ENCODE measurements at regions not wholly inside any gene's neighbourhood (a gene's known extent, or its start where the extent isn't known, plus 50 kb on each side); places are given as distances from the start of the nearest gene placed in this dataset.

DNA sequence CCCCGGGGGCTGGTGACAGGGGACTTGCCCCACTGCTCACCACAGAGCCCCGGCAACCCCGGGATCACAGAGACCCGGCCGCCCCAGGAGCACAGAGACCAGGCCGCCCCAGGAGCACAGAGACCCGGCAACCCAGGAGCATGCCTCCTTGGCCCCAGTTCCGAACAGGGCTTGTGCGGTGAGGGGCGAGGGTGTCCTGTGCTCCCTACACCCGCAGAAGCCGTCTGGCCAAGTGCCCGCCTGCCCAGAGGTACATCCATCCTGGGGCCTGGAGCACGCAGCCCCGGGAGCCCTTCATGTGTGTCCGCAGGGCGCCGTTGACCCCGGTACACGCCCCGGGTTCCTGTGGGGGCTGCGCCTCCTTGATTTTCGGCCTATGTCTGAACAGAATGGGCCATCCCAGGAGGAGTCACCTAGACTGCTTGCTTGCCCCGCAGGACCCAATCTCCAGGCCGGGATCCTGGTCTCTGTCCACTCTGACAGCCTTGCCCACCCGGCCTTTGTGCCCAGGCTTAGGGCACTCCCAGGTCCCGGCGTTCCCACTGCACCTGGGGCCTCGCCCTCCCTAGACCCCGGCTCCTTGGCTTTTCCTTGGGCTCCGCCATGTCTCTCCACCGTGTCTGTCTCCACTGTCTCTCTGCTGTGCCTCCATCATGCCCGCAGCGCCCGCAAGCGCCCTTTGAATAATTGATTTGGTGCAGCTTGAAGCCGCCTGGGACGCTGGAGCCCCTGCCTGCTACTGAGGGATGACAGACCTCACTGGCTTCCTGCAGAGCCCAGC is 219.8 kb downstream of the ERMARD start (continued):
- TF ChIP-seq, protein P1, sequence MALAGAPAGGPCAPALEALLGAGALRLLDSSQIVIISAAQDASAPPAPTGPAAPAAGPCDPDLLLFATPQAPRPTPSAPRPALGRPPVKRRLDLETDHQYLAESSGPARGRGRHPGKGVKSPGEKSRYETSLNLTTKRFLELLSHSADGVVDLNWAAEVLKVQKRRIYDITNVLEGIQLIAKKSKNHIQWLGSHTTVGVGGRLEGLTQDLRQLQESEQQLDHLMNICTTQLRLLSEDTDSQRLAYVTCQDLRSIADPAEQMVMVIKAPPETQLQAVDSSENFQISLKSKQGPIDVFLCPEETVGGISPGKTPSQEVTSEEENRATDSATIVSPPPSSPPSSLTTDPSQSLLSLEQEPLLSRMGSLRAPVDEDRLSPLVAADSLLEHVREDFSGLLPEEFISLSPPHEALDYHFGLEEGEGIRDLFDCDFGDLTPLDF (CRISPR knock-in tag; IDR thresholded peaks at IDR 0.05), result no peak
- TF ChIP-seq, protein P2, sequence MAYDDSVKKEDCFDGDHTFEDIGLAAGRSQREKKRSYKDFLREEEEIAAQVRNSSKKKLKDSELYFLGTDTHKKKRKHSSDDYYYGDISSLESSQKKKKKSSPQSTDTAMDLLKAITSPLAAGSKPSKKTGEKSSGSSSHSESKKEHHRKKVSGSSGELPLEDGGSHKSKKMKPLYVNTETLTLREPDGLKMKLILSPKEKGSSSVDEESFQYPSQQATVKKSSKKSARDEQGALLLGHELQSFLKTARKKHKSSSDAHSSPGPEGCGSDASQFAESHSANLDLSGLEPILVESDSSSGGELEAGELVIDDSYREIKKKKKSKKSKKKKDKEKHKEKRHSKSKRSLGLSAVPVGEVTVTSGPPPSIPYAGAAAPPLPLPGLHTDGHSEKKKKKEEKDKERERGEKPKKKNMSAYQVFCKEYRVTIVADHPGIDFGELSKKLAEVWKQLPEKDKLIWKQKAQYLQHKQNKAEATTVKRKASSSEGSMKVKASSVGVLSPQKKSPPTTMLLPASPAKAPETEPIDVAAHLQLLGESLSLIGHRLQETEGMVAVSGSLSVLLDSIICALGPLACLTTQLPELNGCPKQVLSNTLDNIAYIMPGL (CRISPR knock-in tag; IDR thresholded peaks at IDR 0.05), result no peak
- TF ChIP-seq, protein P3, sequence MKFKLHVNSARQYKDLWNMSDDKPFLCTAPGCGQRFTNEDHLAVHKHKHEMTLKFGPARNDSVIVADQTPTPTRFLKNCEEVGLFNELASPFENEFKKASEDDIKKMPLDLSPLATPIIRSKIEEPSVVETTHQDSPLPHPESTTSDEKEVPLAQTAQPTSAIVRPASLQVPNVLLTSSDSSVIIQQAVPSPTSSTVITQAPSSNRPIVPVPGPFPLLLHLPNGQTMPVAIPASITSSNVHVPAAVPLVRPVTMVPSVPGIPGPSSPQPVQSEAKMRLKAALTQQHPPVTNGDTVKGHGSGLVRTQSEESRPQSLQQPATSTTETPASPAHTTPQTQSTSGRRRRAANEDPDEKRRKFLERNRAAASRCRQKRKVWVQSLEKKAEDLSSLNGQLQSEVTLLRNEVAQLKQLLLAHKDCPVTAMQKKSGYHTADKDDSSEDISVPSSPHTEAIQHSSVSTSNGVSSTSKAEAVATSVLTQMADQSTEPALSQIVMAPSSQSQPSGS (CRISPR knock-in tag; IDR thresholded peaks at IDR 0.05; ENCODE audit: borderline replicate concordance, low read depth), result no peak
- TF ChIP-seq ZNF317 (CRISPR knock-in tag; IDR thresholded peaks at IDR 0.05; ENCODE audit: borderline replicate concordance, low read depth) (no peak), NFE2L1 (CRISPR knock-in tag; IDR thresholded peaks at IDR 0.05) (no peak), SOX15 (CRISPR knock-in tag; IDR thresholded peaks at IDR 0.05) (no peak)
- TF ChIP-seq, protein P4, sequence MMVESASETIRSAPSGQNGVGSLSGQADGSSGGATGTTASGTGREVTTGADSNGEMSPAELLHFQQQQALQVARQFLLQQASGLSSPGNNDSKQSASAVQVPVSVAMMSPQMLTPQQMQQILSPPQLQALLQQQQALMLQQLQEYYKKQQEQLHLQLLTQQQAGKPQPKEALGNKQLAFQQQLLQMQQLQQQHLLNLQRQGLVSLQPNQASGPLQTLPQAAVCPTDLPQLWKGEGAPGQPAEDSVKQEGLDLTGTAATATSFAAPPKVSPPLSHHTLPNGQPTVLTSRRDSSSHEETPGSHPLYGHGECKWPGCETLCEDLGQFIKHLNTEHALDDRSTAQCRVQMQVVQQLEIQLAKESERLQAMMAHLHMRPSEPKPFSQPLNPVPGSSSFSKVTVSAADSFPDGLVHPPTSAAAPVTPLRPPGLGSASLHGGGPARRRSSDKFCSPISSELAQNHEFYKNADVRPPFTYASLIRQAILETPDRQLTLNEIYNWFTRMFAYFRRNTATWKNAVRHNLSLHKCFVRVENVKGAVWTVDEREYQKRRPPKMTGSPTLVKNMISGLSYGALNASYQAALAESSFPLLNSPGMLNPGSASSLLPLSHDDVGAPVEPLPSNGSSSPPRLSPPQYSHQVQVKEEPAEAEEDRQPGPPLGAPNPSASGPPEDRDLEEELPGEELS (CRISPR knock-in tag; IDR thresholded peaks at IDR 0.05), result no peak
- TF ChIP-seq, protein P5, sequence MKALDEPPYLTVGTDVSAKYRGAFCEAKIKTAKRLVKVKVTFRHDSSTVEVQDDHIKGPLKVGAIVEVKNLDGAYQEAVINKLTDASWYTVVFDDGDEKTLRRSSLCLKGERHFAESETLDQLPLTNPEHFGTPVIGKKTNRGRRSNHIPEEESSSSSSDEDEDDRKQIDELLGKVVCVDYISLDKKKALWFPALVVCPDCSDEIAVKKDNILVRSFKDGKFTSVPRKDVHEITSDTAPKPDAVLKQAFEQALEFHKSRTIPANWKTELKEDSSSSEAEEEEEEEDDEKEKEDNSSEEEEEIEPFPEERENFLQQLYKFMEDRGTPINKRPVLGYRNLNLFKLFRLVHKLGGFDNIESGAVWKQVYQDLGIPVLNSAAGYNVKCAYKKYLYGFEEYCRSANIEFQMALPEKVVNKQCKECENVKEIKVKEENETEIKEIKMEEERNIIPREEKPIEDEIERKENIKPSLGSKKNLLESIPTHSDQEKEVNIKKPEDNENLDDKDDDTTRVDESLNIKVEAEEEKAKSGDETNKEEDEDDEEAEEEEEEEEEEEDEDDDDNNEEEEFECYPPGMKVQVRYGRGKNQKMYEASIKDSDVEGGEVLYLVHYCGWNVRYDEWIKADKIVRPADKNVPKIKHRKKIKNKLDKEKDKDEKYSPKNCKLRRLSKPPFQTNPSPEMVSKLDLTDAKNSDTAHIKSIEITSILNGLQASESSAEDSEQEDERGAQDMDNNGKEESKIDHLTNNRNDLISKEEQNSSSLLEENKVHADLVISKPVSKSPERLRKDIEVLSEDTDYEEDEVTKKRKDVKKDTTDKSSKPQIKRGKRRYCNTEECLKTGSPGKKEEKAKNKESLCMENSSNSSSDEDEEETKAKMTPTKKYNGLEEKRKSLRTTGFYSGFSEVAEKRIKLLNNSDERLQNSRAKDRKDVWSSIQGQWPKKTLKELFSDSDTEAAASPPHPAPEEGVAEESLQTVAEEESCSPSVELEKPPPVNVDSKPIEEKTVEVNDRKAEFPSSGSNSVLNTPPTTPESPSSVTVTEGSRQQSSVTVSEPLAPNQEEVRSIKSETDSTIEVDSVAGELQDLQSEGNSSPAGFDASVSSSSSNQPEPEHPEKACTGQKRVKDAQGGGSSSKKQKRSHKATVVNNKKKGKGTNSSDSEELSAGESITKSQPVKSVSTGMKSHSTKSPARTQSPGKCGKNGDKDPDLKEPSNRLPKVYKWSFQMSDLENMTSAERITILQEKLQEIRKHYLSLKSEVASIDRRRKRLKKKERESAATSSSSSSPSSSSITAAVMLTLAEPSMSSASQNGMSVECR (CRISPR knock-in tag; IDR thresholded peaks at IDR 0.05; ENCODE audit: borderline replicate concordance), result no peak

DNA sequence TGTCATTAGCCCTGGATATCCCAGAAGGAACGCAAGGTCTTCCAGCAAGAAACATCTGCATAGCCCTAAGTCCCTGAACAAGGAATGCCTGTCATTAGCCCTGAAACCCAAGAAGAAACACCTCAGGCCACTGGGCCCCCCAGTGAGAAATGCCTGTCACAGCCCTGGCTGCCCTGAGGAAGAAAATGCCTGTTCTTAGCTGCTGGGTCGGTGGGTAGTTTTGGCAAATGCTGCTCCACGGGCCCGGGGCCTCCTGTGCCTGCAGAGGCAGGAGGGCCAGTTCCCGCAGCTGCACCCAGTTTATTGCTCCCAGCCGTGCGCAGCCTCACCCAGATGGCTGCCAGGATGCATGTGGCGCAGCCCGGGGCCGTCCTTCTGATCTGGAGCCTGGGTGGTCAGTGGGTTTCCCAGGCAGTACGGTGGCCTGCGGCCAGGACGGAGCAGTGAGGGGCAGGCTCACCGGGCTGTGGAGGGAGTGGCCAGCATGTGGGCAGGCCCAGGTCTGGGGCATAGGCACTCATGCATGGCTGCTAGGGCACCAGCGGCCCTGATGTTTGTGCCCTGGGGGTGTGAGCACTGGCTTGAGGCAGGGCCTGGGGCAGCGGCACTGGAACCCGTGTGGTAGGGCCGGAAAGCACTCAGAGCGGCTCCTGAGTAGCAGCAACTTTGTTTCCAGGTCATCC is 219.0 kb downstream of the ERMARD start:
- POLR2A ChIA-PET, result no interaction called here
- CTCF ChIA-PET, result no interaction called here
- H3K36me3 Mint-ChIP-seq, result peaks cover 12% of the 10 kb centered on the region
- H3K27ac Mint-ChIP-seq, result no peak overlapping the region
- H3K4me1 Mint-ChIP-seq, result 0 out of 2 replicates have a peak, but pooled peaks cover 3% of the 10 kb centered on the region
- no peak for DNase-seq (ENCODE audit: low spot score)
- no peak for ATAC-seq
- no peak overlapping the region for H3K4me3 Mint-ChIP-seq
- TF ChIP-seq IRF2 (CRISPR knock-in tag; IDR thresholded peaks at IDR 0.05; ENCODE audit: borderline replicate concordance, low read depth) (no peak), ZNF138 (CRISPR knock-in tag; conservative IDR thresholded peaks at IDR 0.05) (no peak)
- TF ChIP-seq, protein P6, sequence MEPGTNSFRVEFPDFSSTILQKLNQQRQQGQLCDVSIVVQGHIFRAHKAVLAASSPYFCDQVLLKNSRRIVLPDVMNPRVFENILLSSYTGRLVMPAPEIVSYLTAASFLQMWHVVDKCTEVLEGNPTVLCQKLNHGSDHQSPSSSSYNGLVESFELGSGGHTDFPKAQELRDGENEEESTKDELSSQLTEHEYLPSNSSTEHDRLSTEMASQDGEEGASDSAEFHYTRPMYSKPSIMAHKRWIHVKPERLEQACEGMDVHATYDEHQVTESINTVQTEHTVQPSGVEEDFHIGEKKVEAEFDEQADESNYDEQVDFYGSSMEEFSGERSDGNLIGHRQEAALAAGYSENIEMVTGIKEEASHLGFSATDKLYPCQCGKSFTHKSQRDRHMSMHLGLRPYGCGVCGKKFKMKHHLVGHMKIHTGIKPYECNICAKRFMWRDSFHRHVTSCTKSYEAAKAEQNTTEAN (CRISPR knock-in tag; IDR thresholded peaks at IDR 0.05), result no peak
- TF ChIP-seq, protein P7, sequence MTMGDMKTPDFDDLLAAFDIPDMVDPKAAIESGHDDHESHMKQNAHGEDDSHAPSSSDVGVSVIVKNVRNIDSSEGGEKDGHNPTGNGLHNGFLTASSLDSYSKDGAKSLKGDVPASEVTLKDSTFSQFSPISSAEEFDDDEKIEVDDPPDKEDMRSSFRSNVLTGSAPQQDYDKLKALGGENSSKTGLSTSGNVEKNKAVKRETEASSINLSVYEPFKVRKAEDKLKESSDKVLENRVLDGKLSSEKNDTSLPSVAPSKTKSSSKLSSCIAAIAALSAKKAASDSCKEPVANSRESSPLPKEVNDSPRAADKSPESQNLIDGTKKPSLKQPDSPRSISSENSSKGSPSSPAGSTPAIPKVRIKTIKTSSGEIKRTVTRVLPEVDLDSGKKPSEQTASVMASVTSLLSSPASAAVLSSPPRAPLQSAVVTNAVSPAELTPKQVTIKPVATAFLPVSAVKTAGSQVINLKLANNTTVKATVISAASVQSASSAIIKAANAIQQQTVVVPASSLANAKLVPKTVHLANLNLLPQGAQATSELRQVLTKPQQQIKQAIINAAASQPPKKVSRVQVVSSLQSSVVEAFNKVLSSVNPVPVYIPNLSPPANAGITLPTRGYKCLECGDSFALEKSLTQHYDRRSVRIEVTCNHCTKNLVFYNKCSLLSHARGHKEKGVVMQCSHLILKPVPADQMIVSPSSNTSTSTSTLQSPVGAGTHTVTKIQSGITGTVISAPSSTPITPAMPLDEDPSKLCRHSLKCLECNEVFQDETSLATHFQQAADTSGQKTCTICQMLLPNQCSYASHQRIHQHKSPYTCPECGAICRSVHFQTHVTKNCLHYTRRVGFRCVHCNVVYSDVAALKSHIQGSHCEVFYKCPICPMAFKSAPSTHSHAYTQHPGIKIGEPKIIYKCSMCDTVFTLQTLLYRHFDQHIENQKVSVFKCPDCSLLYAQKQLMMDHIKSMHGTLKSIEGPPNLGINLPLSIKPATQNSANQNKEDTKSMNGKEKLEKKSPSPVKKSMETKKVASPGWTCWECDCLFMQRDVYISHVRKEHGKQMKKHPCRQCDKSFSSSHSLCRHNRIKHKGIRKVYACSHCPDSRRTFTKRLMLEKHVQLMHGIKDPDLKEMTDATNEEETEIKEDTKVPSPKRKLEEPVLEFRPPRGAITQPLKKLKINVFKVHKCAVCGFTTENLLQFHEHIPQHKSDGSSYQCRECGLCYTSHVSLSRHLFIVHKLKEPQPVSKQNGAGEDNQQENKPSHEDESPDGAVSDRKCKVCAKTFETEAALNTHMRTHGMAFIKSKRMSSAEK (CRISPR knock-in tag; IDR thresholded peaks at IDR 0.05; ENCODE audit: borderline replicate concordance), result no peak
- TF ChIP-seq, protein P8, sequence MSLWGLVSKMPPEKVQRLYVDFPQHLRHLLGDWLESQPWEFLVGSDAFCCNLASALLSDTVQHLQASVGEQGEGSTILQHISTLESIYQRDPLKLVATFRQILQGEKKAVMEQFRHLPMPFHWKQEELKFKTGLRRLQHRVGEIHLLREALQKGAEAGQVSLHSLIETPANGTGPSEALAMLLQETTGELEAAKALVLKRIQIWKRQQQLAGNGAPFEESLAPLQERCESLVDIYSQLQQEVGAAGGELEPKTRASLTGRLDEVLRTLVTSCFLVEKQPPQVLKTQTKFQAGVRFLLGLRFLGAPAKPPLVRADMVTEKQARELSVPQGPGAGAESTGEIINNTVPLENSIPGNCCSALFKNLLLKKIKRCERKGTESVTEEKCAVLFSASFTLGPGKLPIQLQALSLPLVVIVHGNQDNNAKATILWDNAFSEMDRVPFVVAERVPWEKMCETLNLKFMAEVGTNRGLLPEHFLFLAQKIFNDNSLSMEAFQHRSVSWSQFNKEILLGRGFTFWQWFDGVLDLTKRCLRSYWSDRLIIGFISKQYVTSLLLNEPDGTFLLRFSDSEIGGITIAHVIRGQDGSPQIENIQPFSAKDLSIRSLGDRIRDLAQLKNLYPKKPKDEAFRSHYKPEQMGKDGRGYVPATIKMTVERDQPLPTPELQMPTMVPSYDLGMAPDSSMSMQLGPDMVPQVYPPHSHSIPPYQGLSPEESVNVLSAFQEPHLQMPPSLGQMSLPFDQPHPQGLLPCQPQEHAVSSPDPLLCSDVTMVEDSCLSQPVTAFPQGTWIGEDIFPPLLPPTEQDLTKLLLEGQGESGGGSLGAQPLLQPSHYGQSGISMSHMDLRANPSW (CRISPR knock-in tag; conservative IDR thresholded peaks at IDR 0.05; ENCODE audit: low read depth), result no peak
- peaks cover 3% of the 10 kb centered on the region; the same call in 1 of the 2 replicates for H3K27me3 Mint-ChIP-seq (ENCODE audit: low read depth)
- H3K9me3 Mint-ChIP-seq, result peaks cover 12% of the 10 kb centered on the region

Measured in WTC11 (cell line).